ENCODE measurements at regions not wholly inside any gene's neighbourhood (a gene's known extent, or its start where the extent isn't known, plus 50 kb on each side); places are given as distances from the start of the nearest gene placed in this dataset.

DNA sequence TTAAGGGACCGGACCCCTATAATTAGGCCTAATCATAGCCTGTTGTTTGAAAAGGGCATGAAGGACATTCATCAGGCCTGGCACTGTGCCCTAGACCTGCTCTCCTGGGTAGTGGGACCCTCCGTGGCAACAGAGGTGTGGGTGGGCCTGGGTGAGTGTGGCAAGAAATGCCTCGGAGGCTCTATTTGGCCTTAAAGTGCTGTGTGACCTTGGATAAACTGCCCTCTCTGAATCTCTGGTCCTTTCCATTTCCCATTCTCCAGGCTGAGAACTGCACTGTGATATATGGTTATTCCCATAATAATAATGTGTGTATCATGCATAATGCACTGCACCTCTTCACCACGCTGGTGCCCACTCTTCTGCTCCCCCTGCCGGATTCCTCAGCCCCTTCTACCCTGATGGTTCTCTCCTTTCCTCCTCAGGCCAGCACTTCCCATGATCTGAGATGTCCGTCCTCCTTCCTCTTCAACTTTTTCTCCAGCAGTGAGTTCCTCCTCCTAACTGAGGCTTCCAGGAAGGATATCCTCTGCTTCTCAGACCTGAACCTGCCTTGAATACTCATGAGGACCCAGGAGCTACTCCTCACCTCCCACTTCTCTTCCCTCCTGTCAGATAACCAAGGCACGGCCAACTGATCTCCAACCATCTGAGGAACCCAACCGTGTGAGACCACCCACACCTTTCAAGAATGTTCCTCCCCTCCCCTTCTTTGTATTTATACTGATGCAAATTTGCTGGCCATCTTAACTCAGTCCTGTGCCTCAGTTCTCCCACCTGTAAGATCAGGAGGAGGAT, 111.0 kb upstream of the PZP start:
- FAIRE-seq (no peak), DNase-seq (ENCODE audit: low read depth in 1 of 2, low spot score in 2 of 2) (no peak)
- Histone ChIP-seq H3K9me3 (ENCODE audit: insufficient read depth in 2 of 2, low read depth in 1 of 2, low read length in 1 of 2) (no peaks in the 10 kb centered on the region), H3K79me1 (ENCODE audit: low read depth, low read length) (no peaks in the 10 kb centered on the region), H4K91ac (replicated peaks; ENCODE audit: insufficient read length, low read length) (no peak overlapping the region), H3K4ac (replicated peaks; ENCODE audit: insufficient read length, low read depth, low read length) (no peak overlapping the region), H3K14ac (ENCODE audit: insufficient read length) (no peak overlapping the region), H2BK20ac (ENCODE audit: low read length) (no peak overlapping the region), H3K27ac (ENCODE audit: low read depth, low read length) (no peak overlapping the region), H3K4me3 (ENCODE audit: extremely low read depth in 1 of 4, insufficient read depth in 2 of 4, low read depth in 3 of 4, low read length in 4 of 4) (no peak overlapping the region), H2BK120ac (replicated peaks; ENCODE audit: low read depth, low read length) (no peak overlapping the region), H3K18ac (ENCODE audit: extremely low read depth, low read length) (no peak overlapping the region), H2BK5ac (ENCODE audit: low read depth, low read length) (no peak overlapping the region), H3K4me2 (ENCODE audit: insufficient read depth in 1 of 2, low read depth in 2 of 2, low read length in 2 of 2) (no peak overlapping the region), H3K56ac (replicated peaks; ENCODE audit: insufficient read length, low read depth, low read length) (no peak overlapping the region), H4K20me1 (replicated peaks in 1 of 2; ENCODE audit: control insufficient read depth in 1 of 2, insufficient read depth in 2 of 2, low read length in 2 of 2) (no peaks in the 10 kb centered on the region), H3K36me3 (ENCODE audit: control insufficient read depth in 2 of 4, insufficient read depth in 4 of 4, low read length in 3 of 4) (peaks cover 0 to 2% (median 0%) of the 10 kb centered on the region in 4 experiments; a peak in 1 of 8 replicates), H4K5ac (ENCODE audit: insufficient read length, low read depth, low read length) (no peak overlapping the region), H2AK5ac (ENCODE audit: low read depth, low read length) (no peak overlapping the region), H3K4me1 (replicated peaks in 1 of 4; ENCODE audit: control insufficient read depth in 3 of 4, insufficient read depth in 4 of 4, low read length in 3 of 4) (no peaks in the 10 kb centered on the region), H3K27me3 (replicated peaks in 1 of 4; ENCODE audit: control insufficient read depth in 3 of 4, extremely low read depth in 1 of 4, insufficient read depth in 3 of 4, low read length in 3 of 4) (no peaks in the 10 kb centered on the region), H2BK15ac (ENCODE audit: low read length) (no peak overlapping the region), H3K79me2 (ENCODE audit: control insufficient read depth in 1 of 2, insufficient read depth in 2 of 2, low read length in 2 of 2) (no peaks in the 10 kb centered on the region), H3K23me2 (ENCODE audit: low read depth, low read length) (no peaks in the 10 kb centered on the region), H2AFZ (ENCODE audit: low read length) (no peak overlapping the region), H2BK12ac (ENCODE audit: low read depth, low read length) (no peak overlapping the region), H4K8ac (ENCODE audit: extremely low read depth, insufficient read depth, low read length) (no peak overlapping the region), H3K9ac (replicated peaks in 1 of 4; ENCODE audit: extremely low read depth in 1 of 4, low read depth in 3 of 4, low read length in 3 of 4) (no peak overlapping the region), H3K23ac (ENCODE audit: insufficient read length) (no peak overlapping the region)
- CTCF ChIA-PET (ENCODE audit: partially characterized antibody): no interaction called here
- POLR2A ChIA-PET (ENCODE audit: partially characterized antibody): no interaction called here
- 75% methylated on average over 7 of the region's 8 CpGs; no CpG with 5 or more reads in 1 of the 2 experiments for WGBS, 2 experiments (ENCODE audit: extremely low coverage in 1 of 2, insufficient coverage in 1 of 2, insufficient read length in 1 of 2, insufficient replicate concordance in 2 of 2, low coverage in 1 of 2, low lambda C conversion rate in 2 of 2, missing lambda C conversion rate in 1 of 2)
- TF ChIP-seq RAD21 (IDR thresholded peaks at IDR 0.05 in 1 of 2, conservative IDR thresholded peaks at IDR 0.05 in 1 of 2; ENCODE audit: low read depth in 2 of 2, low read length in 2 of 2) (0 out of 4 replicates have a peak, but pooled peaks of 1 of the 2 experiments have one; percentile 16), JUND (IDR thresholded peaks at IDR 0.05; ENCODE audit: low read length) (no peak)
- TF ChIP-seq, protein P1, sequence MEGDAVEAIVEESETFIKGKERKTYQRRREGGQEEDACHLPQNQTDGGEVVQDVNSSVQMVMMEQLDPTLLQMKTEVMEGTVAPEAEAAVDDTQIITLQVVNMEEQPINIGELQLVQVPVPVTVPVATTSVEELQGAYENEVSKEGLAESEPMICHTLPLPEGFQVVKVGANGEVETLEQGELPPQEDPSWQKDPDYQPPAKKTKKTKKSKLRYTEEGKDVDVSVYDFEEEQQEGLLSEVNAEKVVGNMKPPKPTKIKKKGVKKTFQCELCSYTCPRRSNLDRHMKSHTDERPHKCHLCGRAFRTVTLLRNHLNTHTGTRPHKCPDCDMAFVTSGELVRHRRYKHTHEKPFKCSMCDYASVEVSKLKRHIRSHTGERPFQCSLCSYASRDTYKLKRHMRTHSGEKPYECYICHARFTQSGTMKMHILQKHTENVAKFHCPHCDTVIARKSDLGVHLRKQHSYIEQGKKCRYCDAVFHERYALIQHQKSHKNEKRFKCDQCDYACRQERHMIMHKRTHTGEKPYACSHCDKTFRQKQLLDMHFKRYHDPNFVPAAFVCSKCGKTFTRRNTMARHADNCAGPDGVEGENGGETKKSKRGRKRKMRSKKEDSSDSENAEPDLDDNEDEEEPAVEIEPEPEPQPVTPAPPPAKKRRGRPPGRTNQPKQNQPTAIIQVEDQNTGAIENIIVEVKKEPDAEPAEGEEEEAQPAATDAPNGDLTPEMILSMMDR (IDR thresholded peaks at IDR 0.05; ENCODE audit: control extremely low read depth in 1 of 3, insufficient read depth in 1 of 3, low read depth in 1 of 3, low read length in 3 of 3): peak in 2 of 3 experiments; percentile 18 to 34; a peak in 2 of 4 replicates
